ENCODE measurements at regions not wholly inside any gene's neighbourhood (a gene's known extent, or its start where the extent isn't known, plus 50 kb on each side); places are given as distances from the start of the nearest gene placed in this dataset.

GRCh38 chr13:72448082-72448481 is 279.3 kb downstream of the MZT1 start:
- Histone ChIP-seq H3K27ac (no peak overlapping the region), H3K27me3 (ENCODE audit: insufficient read depth in 3 of 3, low read length in 2 of 3) (peaks cover 0 to 2% (median 0%) of the 10 kb centered on the region in 3 donors), H3K4me3 (no peak overlapping the region), H3K36me3 (ENCODE audit: insufficient read depth in 1 of 2, low read depth in 1 of 2) (no peaks in the 10 kb centered on the region), H3K9me3 (no peaks in the 10 kb centered on the region), H3K4me1 (no peaks in the 10 kb centered on the region)
- intact Hi-C loops (cut with DNase I) = no loop called here
- ATAC-seq = no peak
- 60 to 73% (median 64%) methylated on average over 1 of the region's 1 CpG for WGBS, 3 donors
- TF ChIP-seq, protein P1, sequence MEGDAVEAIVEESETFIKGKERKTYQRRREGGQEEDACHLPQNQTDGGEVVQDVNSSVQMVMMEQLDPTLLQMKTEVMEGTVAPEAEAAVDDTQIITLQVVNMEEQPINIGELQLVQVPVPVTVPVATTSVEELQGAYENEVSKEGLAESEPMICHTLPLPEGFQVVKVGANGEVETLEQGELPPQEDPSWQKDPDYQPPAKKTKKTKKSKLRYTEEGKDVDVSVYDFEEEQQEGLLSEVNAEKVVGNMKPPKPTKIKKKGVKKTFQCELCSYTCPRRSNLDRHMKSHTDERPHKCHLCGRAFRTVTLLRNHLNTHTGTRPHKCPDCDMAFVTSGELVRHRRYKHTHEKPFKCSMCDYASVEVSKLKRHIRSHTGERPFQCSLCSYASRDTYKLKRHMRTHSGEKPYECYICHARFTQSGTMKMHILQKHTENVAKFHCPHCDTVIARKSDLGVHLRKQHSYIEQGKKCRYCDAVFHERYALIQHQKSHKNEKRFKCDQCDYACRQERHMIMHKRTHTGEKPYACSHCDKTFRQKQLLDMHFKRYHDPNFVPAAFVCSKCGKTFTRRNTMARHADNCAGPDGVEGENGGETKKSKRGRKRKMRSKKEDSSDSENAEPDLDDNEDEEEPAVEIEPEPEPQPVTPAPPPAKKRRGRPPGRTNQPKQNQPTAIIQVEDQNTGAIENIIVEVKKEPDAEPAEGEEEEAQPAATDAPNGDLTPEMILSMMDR (IDR thresholded peaks at IDR 0.05) = no peak
- DNase-seq = no peak

DNA sequence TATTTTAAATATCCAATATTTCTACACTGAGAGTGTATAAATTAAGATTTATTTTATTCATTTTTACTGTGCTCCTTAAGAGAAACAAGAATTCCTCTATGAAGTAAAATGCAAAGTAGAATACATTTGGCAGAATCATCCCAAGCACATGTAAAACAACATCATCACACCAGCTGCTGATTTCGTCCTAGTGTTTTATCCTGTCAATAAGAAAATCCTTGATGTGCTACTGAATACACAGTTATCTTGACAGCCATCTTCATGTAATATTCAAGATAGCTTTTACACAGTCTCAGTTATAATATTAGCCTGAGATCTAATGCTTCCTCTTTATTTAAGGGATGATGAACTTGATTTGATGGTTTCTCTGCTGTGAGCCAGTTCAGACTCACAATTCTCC is 282.4 kb downstream of the MZT1 start:
- Histone ChIP-seq H3K27ac (no peak overlapping the region), H3K27me3 (ENCODE audit: insufficient read depth in 3 of 3, low read length in 2 of 3) (peaks cover 0 to 2% (median 0%) of the 10 kb centered on the region in 3 donors), H3K9me3 (no peaks in the 10 kb centered on the region), H3K4me1 (no peaks in the 10 kb centered on the region), H3K36me3 (ENCODE audit: insufficient read depth in 1 of 2, low read depth in 1 of 2) (no peaks in the 10 kb centered on the region), H3K4me3 (no peak overlapping the region)
- TF ChIP-seq, protein P1 (IDR thresholded peaks at IDR 0.05) = no peak
- ATAC-seq (no peak), DNase-seq (no peak)
- WGBS, 3 donors = 64 to 76% (median 68%) methylated on average over 1 of the region's 1 CpG
- intact Hi-C loops (cut with DNase I) = no loop called here

DNA sequence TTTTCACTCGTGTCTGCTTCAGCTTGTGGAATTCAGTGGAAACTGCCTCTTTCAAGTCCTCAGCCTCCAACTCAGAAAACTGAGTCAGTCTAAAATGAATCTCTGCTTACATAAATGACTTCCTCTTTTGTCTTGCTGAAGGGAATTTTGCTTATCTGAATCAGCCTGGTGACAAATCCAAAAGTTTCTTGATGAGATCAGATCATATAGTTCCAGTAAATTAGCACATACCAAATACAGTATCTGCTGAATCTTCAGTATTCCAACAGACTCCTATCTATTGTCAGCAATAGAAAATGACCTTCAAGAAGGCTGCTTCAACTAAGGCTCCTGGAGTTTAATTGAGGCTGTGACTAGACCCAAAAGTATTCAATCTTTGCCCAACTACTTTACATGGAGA is 290.0 kb downstream of the MZT1 start:
- intact Hi-C loops (cut with DNase I) = no loop called here
- Histone ChIP-seq H3K27me3 (ENCODE audit: insufficient read depth in 3 of 3, low read length in 2 of 3) (no peaks in the 10 kb centered on the region), H3K4me1 (no peaks in the 10 kb centered on the region), H3K9me3 (no peaks in the 10 kb centered on the region), H3K36me3 (ENCODE audit: insufficient read depth in 1 of 2, low read depth in 1 of 2) (no peaks in the 10 kb centered on the region), H3K27ac (no peak overlapping the region), H3K4me3 (no peak overlapping the region)
- TF ChIP-seq, protein P1 (IDR thresholded peaks at IDR 0.05) = no peak
- WGBS, 3 donors = 48 to 61% (median 61%) methylated on average over 1 of the region's 1 CpG
- no peak for DNase-seq
- no peak for ATAC-seq

- H3K4me1 ChIP-seq = no peaks in the 10 kb centered on the region
- no peaks in the 10 kb centered on the region for H3K9me3 ChIP-seq
- intact Hi-C loops (cut with DNase I) = no loop called here
- 53 to 80% (median 56%) methylated on average over 2 of the region's 2 CpGs for WGBS, 3 donors
- no peak for ATAC-seq
- H3K27me3 ChIP-seq (ENCODE audit: insufficient read depth in 3 of 3, low read length in 2 of 3) = no peaks in the 10 kb centered on the region
- H3K27ac ChIP-seq = no peak overlapping the region
- H3K36me3 ChIP-seq (ENCODE audit: insufficient read depth in 1 of 2, low read depth in 1 of 2) = no peaks in the 10 kb centered on the region
- no peak overlapping the region for H3K4me3 ChIP-seq
- no peak for DNase-seq
- TF ChIP-seq, protein P1 (IDR thresholded peaks at IDR 0.05) = no peak
Measured at GRCh38 chr13:72435251-72435650, 292.2 kb downstream of the MZT1 start.

DNA sequence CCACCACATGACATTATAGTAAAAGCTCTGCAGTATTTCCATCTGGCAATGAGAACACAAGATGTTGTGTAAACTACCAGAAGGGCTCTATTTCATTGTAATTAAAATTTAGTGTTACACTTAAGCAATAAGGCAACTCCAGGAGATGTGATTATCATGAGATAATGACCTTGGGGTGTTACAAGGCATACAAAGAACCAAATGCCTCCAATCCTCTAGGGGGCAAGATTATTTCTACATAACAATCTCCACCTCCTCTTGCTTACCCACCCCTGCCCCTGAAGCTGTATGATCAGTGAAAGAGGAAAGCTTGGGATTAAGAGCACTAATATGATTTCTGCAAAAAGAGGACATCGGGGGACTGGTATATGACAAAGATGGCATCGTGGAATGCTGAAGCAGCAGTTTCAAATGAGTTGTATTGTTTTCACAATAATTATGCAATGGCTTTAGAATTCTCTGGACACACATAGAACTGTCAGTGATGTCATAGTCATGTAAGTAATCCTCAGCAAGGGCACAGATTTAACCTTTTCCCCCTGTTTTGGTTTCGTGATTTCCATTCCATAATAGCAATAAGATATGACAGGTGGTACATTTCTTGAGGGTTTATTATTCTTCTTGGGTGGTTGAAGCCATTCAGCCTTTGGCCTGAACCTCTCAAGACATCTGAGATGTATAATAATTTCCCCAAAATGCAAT is 295.3 kb downstream of the MZT1 start:
- TF ChIP-seq, protein P1 (IDR thresholded peaks at IDR 0.05) = no peak
- DNase-seq = no peak
- Histone ChIP-seq H3K27me3 (ENCODE audit: insufficient read depth in 3 of 3, low read length in 2 of 3) (no peaks in the 10 kb centered on the region), H3K4me3 (no peak overlapping the region), H3K36me3 (ENCODE audit: insufficient read depth in 1 of 2, low read depth in 1 of 2) (no peaks in the 10 kb centered on the region), H3K27ac (no peak overlapping the region), H3K4me1 (no peaks in the 10 kb centered on the region), H3K9me3 (no peaks in the 10 kb centered on the region)
- no peak for ATAC-seq
- 31 to 44% (median 31%) methylated on average over 3 of the region's 3 CpGs for WGBS, 3 donors
- intact Hi-C loops (cut with DNase I) = no loop called here

Measured in psoas muscle (tissue), 7 donors.